GM23338 (cell line): ENCODE measurements at regions not wholly inside any gene's neighbourhood (a gene's known extent, or its start where the extent isn't known, plus 50 kb on each side); places are given as distances from the start of the nearest gene placed in this dataset.

Source experiments
- CREB1 ChIP-seq: fragments of 250-450 bp; sonication (Bioruptor Pico); IDR thresholded peaks from 2 replicates; pipeline ENCODE4 v1.5.0; 2020; ENCODE audit warnings: low read depth, mild to moderate bottlenecking, moderate library complexity
- CTCF ChIP-seq, 2 experiments: fragments of 200-600 bp in 1 of 2; sonication (generic) in 1 of 2; conservative IDR thresholded peaks; 2 replicates each; pipeline versions ENCODE4 v1.5.1 to v1.6.1; 2016 to 2017; ENCODE audit warnings: antibody characterized with exemption in 2 of 2, low read depth in 2 of 2, mild to moderate bottlenecking in 2 of 2, moderate library complexity in 1 of 2
- ETS1 ChIP-seq: IDR thresholded peaks from 2 replicates; pipeline ENCODE4 v1.6.1; 2016; ENCODE audit warnings: antibody characterized with exemption
- EZH2 ChIP-seq: fragments of 200-600 bp; sonication (generic); IDR thresholded peaks from one replicate; pipeline ENCODE4 v1.8.0; 2017; ENCODE audit warnings: antibody characterized with exemption, mild to moderate bottlenecking, low read depth; ENCODE audit not compliant: unreplicated experiment
- EZH2phosphoT487 ChIP-seq: fragments of 200-600 bp; sonication (generic); IDR thresholded peaks from one replicate; pipeline ENCODE4 v1.8.1; 2018; ENCODE audit warnings: antibody characterized with exemption; ENCODE audit not compliant: unreplicated experiment
- JUNB ChIP-seq: IDR thresholded peaks from one replicate; pipeline ENCODE4 v1.6.1; 2016; ENCODE audit warnings: antibody characterized with exemption; ENCODE audit not compliant: unreplicated experiment
- NANOG ChIP-seq: IDR thresholded peaks from 2 replicates; pipeline ENCODE4 v1.6.1; 2016; ENCODE audit warnings: antibody characterized with exemption, borderline replicate concordance
- POLR2AphosphoS5 ChIP-seq: IDR thresholded peaks from 2 replicates; pipeline ENCODE4 v1.6.1; 2016; ENCODE audit warnings: antibody characterized with exemption, low read depth
- REST ChIP-seq: IDR thresholded peaks from one replicate; pipeline ENCODE4 v1.6.1; 2018; ENCODE audit warnings: antibody characterized with exemption; ENCODE audit not compliant: unreplicated experiment
- STAT1 ChIP-seq: IDR thresholded peaks from one replicate; pipeline ENCODE4 v1.6.1; 2016; ENCODE audit warnings: antibody characterized with exemption; ENCODE audit not compliant: unreplicated experiment
- ZNF114 ChIP-seq: fragments of 250-450 bp; sonication (Bioruptor Pico); IDR thresholded peaks from 2 replicates; pipeline ENCODE4 v1.5.0; 2020; ENCODE audit warnings: mild to moderate bottlenecking, moderate library complexity
- ZNF462 ChIP-seq: fragments of 250-450 bp; sonication (Bioruptor Pico); IDR thresholded peaks from 2 replicates; pipeline ENCODE4 v1.5.0; 2020; ENCODE audit warnings: mild to moderate bottlenecking, moderate library complexity

- no peak for TF ChIP-seq CTCF (conservative IDR thresholded peaks at IDR 0.05; ENCODE audit: low read depth in 2 of 2)
- no peak for TF ChIP-seq REST
- TF ChIP-seq POLR2AphosphoS5, result no peak
- no peak for TF ChIP-seq EZH2
- no peak for TF ChIP-seq EZH2phosphoT487
- no peak for TF ChIP-seq NANOG
- TF ChIP-seq CREB1 (CRISPR knock-in tag), result no peak
- no peak for TF ChIP-seq JUNB
- no peak for TF ChIP-seq ZNF114
- no peak for TF ChIP-seq ETS1
- TF ChIP-seq STAT1, result no peak
- TF ChIP-seq ZNF462 (CRISPR knock-in tag), result no peak
Observed at GRCh38 chr1:55723001-55723400, 507.8 kb upstream of the USP24 start.
